GM23338 (cell line): ENCODE measurements at regions not wholly inside any gene's neighbourhood (a gene's known extent, or its start where the extent isn't known, plus 50 kb on each side); places are given as distances from the start of the nearest gene placed in this dataset.

Source experiments
- CREB1 ChIP-seq: fragments of 250-450 bp; sonication (Bioruptor Pico); IDR thresholded peaks from 2 replicates; pipeline ENCODE4 v1.5.0; 2020; ENCODE audit warnings: low read depth, mild to moderate bottlenecking, moderate library complexity
- CTCF ChIP-seq, 2 experiments: fragments of 200-600 bp in 1 of 2; sonication (generic) in 1 of 2; conservative IDR thresholded peaks; 2 replicates each; pipeline versions ENCODE4 v1.5.1 to v1.6.1; 2016 to 2017; ENCODE audit warnings: antibody characterized with exemption in 2 of 2, low read depth in 2 of 2, mild to moderate bottlenecking in 2 of 2, moderate library complexity in 1 of 2
- EZH2 ChIP-seq: fragments of 200-600 bp; sonication (generic); IDR thresholded peaks from one replicate; pipeline ENCODE4 v1.8.0; 2017; ENCODE audit warnings: antibody characterized with exemption, mild to moderate bottlenecking, low read depth; ENCODE audit not compliant: unreplicated experiment
- EZH2phosphoT487 ChIP-seq: fragments of 200-600 bp; sonication (generic); IDR thresholded peaks from one replicate; pipeline ENCODE4 v1.8.1; 2018; ENCODE audit warnings: antibody characterized with exemption; ENCODE audit not compliant: unreplicated experiment
- NANOG ChIP-seq: IDR thresholded peaks from 2 replicates; pipeline ENCODE4 v1.6.1; 2016; ENCODE audit warnings: antibody characterized with exemption, borderline replicate concordance
- POLR2AphosphoS5 ChIP-seq: IDR thresholded peaks from 2 replicates; pipeline ENCODE4 v1.6.1; 2016; ENCODE audit warnings: antibody characterized with exemption, low read depth
- REST ChIP-seq: IDR thresholded peaks from one replicate; pipeline ENCODE4 v1.6.1; 2018; ENCODE audit warnings: antibody characterized with exemption; ENCODE audit not compliant: unreplicated experiment
- STAT1 ChIP-seq: IDR thresholded peaks from one replicate; pipeline ENCODE4 v1.6.1; 2016; ENCODE audit warnings: antibody characterized with exemption; ENCODE audit not compliant: unreplicated experiment
- ZNF114 ChIP-seq: fragments of 250-450 bp; sonication (Bioruptor Pico); IDR thresholded peaks from 2 replicates; pipeline ENCODE4 v1.5.0; 2020; ENCODE audit warnings: mild to moderate bottlenecking, moderate library complexity
- ZNF331 ChIP-seq: fragments of 250-450 bp; sonication (Bioruptor Pico); IDR thresholded peaks from 2 replicates; pipeline ENCODE4 v1.5.0; 2020; ENCODE audit warnings: low read depth, mild to moderate bottlenecking, moderate library complexity

- no peak for TF ChIP-seq CTCF (conservative IDR thresholded peaks at IDR 0.05; ENCODE audit: low read depth in 2 of 2)
- no peak for TF ChIP-seq EZH2phosphoT487
- no peak for TF ChIP-seq REST
- no peak for TF ChIP-seq EZH2
- no peak for TF ChIP-seq CREB1 (CRISPR knock-in tag)
- TF ChIP-seq POLR2AphosphoS5: no peak
- TF ChIP-seq NANOG: no peak
- TF ChIP-seq ZNF114 (CRISPR knock-in tag): no peak
- no peak for TF ChIP-seq ZNF331 (CRISPR knock-in tag)
- TF ChIP-seq STAT1: no peak
These were observed 81.6 kb upstream of the MIER3 start for GRCh38 chr5:57033503-57033902.
